HG03139 (cell line): ENCODE measurements at regions not wholly inside any gene's neighbourhood (a gene's known extent, or its start where the extent isn't known, plus 50 kb on each side); places are given as distances from the start of the nearest gene placed in this dataset.

Experiments
- ATAC-seq: cut with Tn5 transposase; IDR thresholded peaks from one replicate; pipeline ENCODE4 v1.9.1; 2021; ENCODE audit not compliant: unreplicated experiment

GRCh38 chr1:87265786-87266185, 62.9 kb upstream of the LMO4 start:
- no peak for ATAC-seq

GRCh38 chr1:87268111-87268510, 60.6 kb upstream of the LMO4 start:
- ATAC-seq: no peak

GRCh38 chr1:87269921-87270320, 58.8 kb upstream of the LMO4 start:
- no peak for ATAC-seq

- no peak for ATAC-seq
Observed at GRCh38 chr1:87273291-87273690, 55.4 kb upstream of the LMO4 start.

GRCh38 chr1:87274851-87275250, 53.8 kb upstream of the LMO4 start:
- ATAC-seq: no peak

GRCh38 chr1:87278825-87279535, 49.7 kb upstream of the LMO4 start:
- no peak for ATAC-seq
